Endothelial cell of umbilical vein (primary cell): ENCODE measurements at regions not wholly inside any gene's neighbourhood (a gene's known extent, or its start where the extent isn't known, plus 50 kb on each side); places are given as distances from the start of the nearest gene placed in this dataset.

Experiments
- BruUV-seq: library from RNA; stranded (reverse); fragments of 400-500 nt; replicated peaks from 2 replicates; lab custom pipeline; 2021; lab: Mats Ljungman, UMichigan
- CTCF ChIA-PET: fragments of 300-600, 350-600 bp; sonication (Branson Sonifier 250); formaldehyde crosslinking; loops from one replicate; lab custom pipeline; 2021; ENCODE audit warnings: antibody characterized with exemption, inconsistent platforms; lab: Charles Lee
- POLR2A ChIA-PET: fragments of 300-600, 350-600 bp; sonication (Branson Sonifier 250); formaldehyde crosslinking; loops from one replicate; lab custom pipeline; 2021; ENCODE audit warnings: antibody characterized with exemption, inconsistent platforms; lab: Charles Lee
- DNase-seq: peaks from one replicate; pipeline ENCODE4 v3.0.0-alpha.2; 2011; ENCODE audit warnings: low read depth, low spot score
- FAIRE-seq: peaks from 2 replicates; lab custom pipeline; 2011; peaks lifted over from hg19 to GRCh38; lab: Jason Lieb, UNC
- H2AFZ ChIP-seq: 2 replicates; pipeline ENCODE4 v1.6.0; 2012; ENCODE audit warnings: low read depth, low read length, control low read depth, inconsistent platforms
- H3K27ac ChIP-seq: 2 replicates; pipeline ENCODE4 v1.5.1; 2011; ENCODE audit warnings: low read depth, mild to moderate bottlenecking, control low read depth, low read length, moderate library complexity; ENCODE audit not compliant: insufficient read depth
- H3K27me3 ChIP-seq, 2 experiments: 2 replicates each; pipeline versions ENCODE4 v1.6.0 to v1.6.1; 2011; ENCODE audit warnings: low read length in 2 of 2, mixed read lengths in 1 of 2; ENCODE audit not compliant: control insufficient read depth in 2 of 2, insufficient read depth in 2 of 2
- H3K36me3 ChIP-seq, 2 experiments: 2 replicates in 1 of 2; 3 replicates in 1 of 2; pipeline ENCODE4 v1.5.1; 2011; ENCODE audit warnings: low read length in 2 of 2, mild to moderate bottlenecking in 1 of 2, moderate library complexity in 1 of 2; ENCODE audit not compliant: control insufficient read depth in 2 of 2, insufficient read depth in 2 of 2; ENCODE audit errors: extremely low read depth in 1 of 2
- H3K4me1 ChIP-seq: 3 replicates; pipeline ENCODE4 v1.5.1; 2011; ENCODE audit warnings: mild to moderate bottlenecking, low read length; ENCODE audit not compliant: control insufficient read depth, insufficient read depth; ENCODE audit errors: extremely low read depth
- H3K4me2 ChIP-seq: 2 replicates; pipeline ENCODE4 v1.6.1; 2011; ENCODE audit warnings: low read length, control low read depth, mixed read lengths; ENCODE audit not compliant: insufficient read depth
- H3K4me3 ChIP-seq, 3 experiments: fragments of 200-600 bp in 1 of 3; sonication (generic), shearing (Covaris generic) in 1 of 3; replicated peaks in 1 of 3; 2 replicates each; pipeline ENCODE4 v1.5.1; 2011 to 2016; ENCODE audit warnings: control low read depth in 3 of 3, low read length in 3 of 3, mild to moderate bottlenecking in 2 of 3, inconsistent platforms in 1 of 3, low read depth in 1 of 3, moderate library complexity in 1 of 3; ENCODE audit not compliant: insufficient read depth in 1 of 3
- H3K79me2 ChIP-seq: 2 replicates; pipeline ENCODE4 v1.6.0; 2012; ENCODE audit warnings: low read length, inconsistent platforms; ENCODE audit not compliant: control insufficient read depth, insufficient read depth
- H3K9ac ChIP-seq: replicated peaks from 2 replicates; pipeline ENCODE3; 2011; ENCODE audit warnings: low read length, control low read depth; ENCODE audit not compliant: insufficient read depth; ENCODE audit errors: extremely low read depth
- H3K9me1 ChIP-seq: replicated peaks from 3 replicates; pipeline ENCODE4 v1.6.0; 2011; ENCODE audit warnings: mild to moderate bottlenecking, low read length; ENCODE audit not compliant: control insufficient read depth, insufficient read depth; ENCODE audit errors: extremely low read depth
- H3K9me3 ChIP-seq: replicated peaks from 2 replicates; pipeline ENCODE4 v1.5.1; 2012; ENCODE audit warnings: low read length, inconsistent platforms; ENCODE audit not compliant: control insufficient read depth, insufficient read depth
- H4K20me1 ChIP-seq: replicated peaks from 2 replicates; pipeline ENCODE3; 2011; ENCODE audit warnings: mild to moderate bottlenecking, low read length; ENCODE audit not compliant: control insufficient read depth, insufficient read depth; ENCODE audit errors: extremely low read depth
- CTCF ChIP-seq, 2 donors: IDR thresholded peaks; 1 replicate in 1 of 2; 2 replicates in 1 of 2; pipeline ENCODE4 v1.5.1; 2011; ENCODE audit warnings: low read length in 2 of 2, mild to moderate bottlenecking in 2 of 2, moderate library complexity in 2 of 2, control low read depth in 1 of 2, inconsistent platforms in 1 of 2, low read depth in 1 of 2; ENCODE audit not compliant: insufficient read depth in 1 of 2; ENCODE audit errors: extremely low read depth in 1 of 2
- EZH2 ChIP-seq: IDR thresholded peaks from 2 replicates; pipeline ENCODE4 v1.6.1; 2012; ENCODE audit warnings: borderline replicate concordance, low read depth, mild to moderate bottlenecking, moderate library complexity, low read length, inconsistent platforms; ENCODE audit not compliant: severe bottlenecking
- FOS ChIP-seq: IDR thresholded peaks from 2 replicates; pipeline ENCODE4 v1.6.1; 2011; ENCODE audit warnings: mild to moderate bottlenecking, low read length, moderate library complexity, borderline replicate concordance; ENCODE audit not compliant: insufficient read depth
- GATA2 ChIP-seq: IDR thresholded peaks from 2 replicates; pipeline ENCODE4 v1.7.0; 2011; ENCODE audit warnings: low read depth, mild to moderate bottlenecking, moderate library complexity, mixed read lengths, low read length; ENCODE audit not compliant: insufficient read length, insufficient read depth
- JUN ChIP-seq: IDR thresholded peaks from 2 replicates; pipeline ENCODE4 v1.6.1; 2011; ENCODE audit warnings: borderline replicate concordance, low read depth; ENCODE audit not compliant: insufficient read length, insufficient read depth
- MAX ChIP-seq: IDR thresholded peaks from 2 replicates; pipeline ENCODE4 v1.6.1; 2011; ENCODE audit not compliant: insufficient read depth, insufficient read length
- MYC ChIP-seq: IDR thresholded peaks from one replicate; pipeline ENCODE4 v1.6.1; 2011; ENCODE audit warnings: mild to moderate bottlenecking, low read depth, low read length
- POLR2A ChIP-seq: IDR thresholded peaks from 2 replicates; pipeline ENCODE4 v1.6.1; 2012; ENCODE audit warnings: low read depth, mild to moderate bottlenecking, control low read depth, low read length
- POLR2AphosphoS5 ChIP-seq: IDR thresholded peaks from 2 replicates; pipeline ENCODE4 v1.6.1; 2012; ENCODE audit warnings: low read depth, mild to moderate bottlenecking, control low read depth, low read length, moderate library complexity; ENCODE audit not compliant: insufficient read depth
- dilution Hi-C: fragments of 300-500 bp; cut with MboI; formaldehyde crosslinking; loops from one replicate; pipeline ENCODE4 v1.15.0; 2019; ENCODE audit warnings: low sequenced_read_pairs; ENCODE audit not compliant: extremely low pct_ligation_motif_present
- intact Hi-C: fragments of 100-400 bp; cut with micrococcal nuclease; formaldehyde crosslinking; loops from one replicate; pipeline ENCODE4 v1.10.0; 2022

GRCh38 chr1:2856066-2856390 is 54.5 kb upstream of the TTC34 start:
- DNase-seq (no peak), FAIRE-seq (no peak)
- intact Hi-C loops (no loop called here), dilution Hi-C loops (no loop called here)
- no peaks in the 10 kb centered on the region for H3K27me3 ChIP-seq
- CTCF ChIA-PET = no interaction called here
- no peak overlapping the region for H3K9ac ChIP-seq
- H3K36me3 ChIP-seq = no peaks in the 10 kb centered on the region
- no TSS peak for BruUV-seq
- no peak overlapping the region for H3K4me2 ChIP-seq
- H3K27ac ChIP-seq = no peak overlapping the region
- H3K4me3 ChIP-seq = no peak overlapping the region
- no peak for TF ChIP-seq GATA2
- TF ChIP-seq JUN = no peak
- no peak for TF ChIP-seq POLR2A
- no peak for TF ChIP-seq MAX
- no peak for TF ChIP-seq CTCF (IDR thresholded peaks at IDR 0.05; ENCODE audit: extremely low read depth in 1 of 2, insufficient read depth in 1 of 2, low read depth in 1 of 2, low read length in 2 of 2)
- TF ChIP-seq MYC = no peak
- TF ChIP-seq EZH2 = no peak
- TF ChIP-seq FOS = no peak
- TF ChIP-seq POLR2AphosphoS5 = no peak
- H3K79me2 ChIP-seq = no peaks in the 10 kb centered on the region
- POLR2A ChIA-PET = no interaction called here
- H4K20me1 ChIP-seq = no peaks in the 10 kb centered on the region
- no peak overlapping the region for H2AFZ ChIP-seq
- H3K9me1 ChIP-seq = no peaks in the 10 kb centered on the region
- no peaks in the 10 kb centered on the region for H3K4me1 ChIP-seq
- peaks cover 10% of the 10 kb centered on the region for H3K9me3 ChIP-seq
